ENCODE measurements at regions not wholly inside any gene's neighbourhood (a gene's known extent, or its start where the extent isn't known, plus 50 kb on each side); places are given as distances from the start of the nearest gene placed in this dataset.

- H3K4me1 Mint-ChIP-seq = peaks cover 16% of the 10 kb centered on the region
- no peaks in the 10 kb centered on the region for H3K27me3 Mint-ChIP-seq (ENCODE audit: low read depth)
- DNase-seq (ENCODE audit: low spot score in 2 of 2, unreplicated experiment in 2 of 2) = no peak
- no peak overlapping the region for H3K4me3 Mint-ChIP-seq
- H3K9me3 Mint-ChIP-seq = no peaks in the 10 kb centered on the region
- no peaks in the 10 kb centered on the region for H3K36me3 Mint-ChIP-seq
- no peak overlapping the region for H3K27ac Mint-ChIP-seq
- no peak for TF ChIP-seq CTCF (IDR thresholded peaks at IDR 0.05; ENCODE audit: unreplicated experiment)
These were observed 80.6 kb upstream of the DAB2 start for GRCh38 chr5:39505363-39505762.

DNA sequence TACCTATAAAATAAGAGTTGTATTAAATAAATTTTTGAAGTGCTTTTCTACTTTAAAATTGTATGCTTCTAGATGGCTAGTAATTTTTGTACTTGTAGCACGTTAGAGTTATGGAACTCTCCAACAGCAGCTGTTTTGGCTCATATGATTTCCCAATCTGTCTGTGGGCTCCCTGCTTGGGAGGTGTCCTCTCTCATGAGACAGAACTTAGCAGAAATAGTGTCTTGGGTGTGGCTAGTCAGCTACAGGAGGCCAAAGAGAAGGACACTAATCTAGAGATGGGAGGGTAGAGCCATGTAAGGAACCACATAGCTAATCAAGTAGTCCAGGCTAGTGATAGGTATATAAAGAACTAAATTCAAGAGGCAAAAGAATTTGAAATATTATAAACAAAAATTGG lies 78.4 kb upstream of the DAB2 start:
- H3K27me3 Mint-ChIP-seq (ENCODE audit: low read depth) = no peaks in the 10 kb centered on the region
- no peak overlapping the region for H3K4me3 Mint-ChIP-seq
- H3K27ac Mint-ChIP-seq = no peak overlapping the region
- DNase-seq (ENCODE audit: low spot score in 2 of 2, unreplicated experiment in 2 of 2) = no peak
- no peaks in the 10 kb centered on the region for H3K36me3 Mint-ChIP-seq
- peaks cover 32% of the 10 kb centered on the region for H3K4me1 Mint-ChIP-seq
- no peaks in the 10 kb centered on the region for H3K9me3 Mint-ChIP-seq
- no peak for TF ChIP-seq CTCF (IDR thresholded peaks at IDR 0.05; ENCODE audit: unreplicated experiment)

GRCh38 chr5:39502704-39503103 lies 77.9 kb upstream of the DAB2 start:
- no peaks in the 10 kb centered on the region for H3K9me3 Mint-ChIP-seq
- H3K4me3 Mint-ChIP-seq = no peak overlapping the region
- peaks cover 36% of the 10 kb centered on the region for H3K4me1 Mint-ChIP-seq
- DNase-seq (ENCODE audit: low spot score in 2 of 2, unreplicated experiment in 2 of 2) = no peak
- no peaks in the 10 kb centered on the region for H3K27me3 Mint-ChIP-seq (ENCODE audit: low read depth)
- no peak overlapping the region for H3K27ac Mint-ChIP-seq
- H3K36me3 Mint-ChIP-seq = no peaks in the 10 kb centered on the region
- TF ChIP-seq CTCF (IDR thresholded peaks at IDR 0.05; ENCODE audit: unreplicated experiment) = no peak

DNA sequence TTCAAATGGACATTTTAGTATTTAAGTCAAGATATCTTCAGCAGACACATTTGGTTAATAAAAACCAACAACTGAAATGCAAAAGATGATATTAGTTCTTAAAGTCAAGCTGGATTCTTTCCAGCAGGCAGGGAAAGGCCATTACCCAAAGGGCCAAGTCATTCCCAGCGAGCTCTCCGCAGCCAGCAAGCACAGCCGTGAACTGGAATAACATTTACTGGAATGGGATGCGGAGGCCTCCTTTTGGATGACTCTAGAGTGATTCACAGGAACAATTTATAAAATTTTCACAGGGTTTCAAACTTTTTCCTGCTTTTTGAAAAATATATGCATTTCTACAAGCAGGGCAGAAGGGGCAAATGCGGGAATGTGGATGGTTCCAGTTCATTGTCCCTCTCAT lies 76.6 kb upstream of the DAB2 start:
- Mint-ChIP-seq H3K4me3 (no peak overlapping the region), H3K4me1 (peaks cover 42% of the 10 kb centered on the region)
- DNase-seq (ENCODE audit: low spot score in 2 of 2, unreplicated experiment in 2 of 2) = no peak

GRCh38 chr5:39500551-39501175 lies 75.9 kb upstream of the DAB2 start:
- TF ChIP-seq CTCF (IDR thresholded peaks at IDR 0.05; ENCODE audit: unreplicated experiment) = no peak
- H3K9me3 Mint-ChIP-seq = no peaks in the 10 kb centered on the region
- no peaks in the 10 kb centered on the region for H3K36me3 Mint-ChIP-seq
- H3K27ac Mint-ChIP-seq = no peak overlapping the region
- DNase-seq (ENCODE audit: low spot score in 2 of 2, unreplicated experiment in 2 of 2) = no peak
- peaks cover 42% of the 10 kb centered on the region for H3K4me1 Mint-ChIP-seq
- H3K4me3 Mint-ChIP-seq = no peak overlapping the region
- no peaks in the 10 kb centered on the region for H3K27me3 Mint-ChIP-seq (ENCODE audit: low read depth)

More for the DNA sequence above, 76.6 kb upstream of the DAB2 start:
- Mint-ChIP-seq H3K27me3 (ENCODE audit: low read depth) (no peaks in the 10 kb centered on the region), H3K27ac (no peak overlapping the region), H3K9me3 (no peaks in the 10 kb centered on the region), H3K36me3 (no peaks in the 10 kb centered on the region)
- no peak for TF ChIP-seq CTCF (IDR thresholded peaks at IDR 0.05; ENCODE audit: unreplicated experiment)

Measured in mesothelial cell of epicardium (in vitro differentiated cells).